ENCODE measurements at regions not wholly inside any gene's neighbourhood (a gene's known extent, or its start where the extent isn't known, plus 50 kb on each side); places are given as distances from the start of the nearest gene placed in this dataset.

- TF ChIP-seq CTCF (IDR thresholded peaks at IDR 0.05; ENCODE audit: insufficient read depth, low read depth, low read length), result no peak
- no peak for TF ChIP-seq EZH2 (IDR thresholded peaks at IDR 0.05; ENCODE audit: insufficient read depth, low read length)
These were observed 97.1 kb upstream of the CARD18 start for GRCh38 chr11:105236664-105237063.
